NCI-H187 (cell line): ENCODE measurements at regions not wholly inside any gene's neighbourhood (a gene's known extent, or its start where the extent isn't known, plus 50 kb on each side); places are given as distances from the start of the nearest gene placed in this dataset.

Experiments used
- DNase-seq, 2 experiments: peaks; one replicate each; lab custom pipeline; 2025; lab: John Stamatoyannopoulos, UW

DNA sequence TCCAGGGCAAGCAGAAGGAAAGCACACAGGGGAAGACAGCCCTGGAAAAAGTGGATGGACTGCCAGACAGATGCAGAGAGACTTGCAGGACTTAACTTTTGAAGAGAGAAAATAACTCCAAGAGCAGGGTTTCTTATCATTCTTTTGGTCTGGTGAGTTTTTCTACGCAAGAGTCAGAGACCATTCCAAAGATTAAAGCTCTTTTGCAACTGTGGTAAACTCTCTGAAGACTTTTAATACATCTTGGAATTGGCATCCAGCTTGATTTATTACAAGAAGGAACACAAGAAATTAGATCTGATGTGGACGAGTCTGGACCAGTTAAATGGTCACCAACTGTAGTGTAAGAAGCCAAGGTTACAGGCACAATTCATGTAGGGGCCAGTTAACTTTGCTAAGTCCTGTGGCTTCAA is 153.4 kb downstream of the SIPA1L2 start:
- no peak for DNase-seq

DNA sequence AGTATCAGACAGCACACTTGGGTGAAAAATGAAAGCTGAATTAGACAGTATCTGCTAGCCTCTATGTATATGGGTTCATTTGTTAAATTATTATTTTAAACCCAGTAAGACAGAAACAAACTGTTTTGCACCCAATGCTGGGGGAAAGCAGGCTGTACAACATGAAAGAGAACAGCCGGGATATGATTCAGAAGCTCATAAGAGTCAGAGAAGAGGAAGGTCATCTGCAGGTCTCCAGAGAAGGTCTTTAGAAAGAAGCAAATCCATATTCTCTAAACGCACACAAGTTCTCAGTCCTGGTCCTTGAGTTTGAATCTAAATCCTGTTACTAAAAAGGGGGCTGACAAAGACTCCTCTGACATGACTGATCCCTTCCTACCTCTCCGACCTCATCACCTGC is 155.1 kb downstream of the SIPA1L2 start:
- DNase-seq, result no peak

DNA sequence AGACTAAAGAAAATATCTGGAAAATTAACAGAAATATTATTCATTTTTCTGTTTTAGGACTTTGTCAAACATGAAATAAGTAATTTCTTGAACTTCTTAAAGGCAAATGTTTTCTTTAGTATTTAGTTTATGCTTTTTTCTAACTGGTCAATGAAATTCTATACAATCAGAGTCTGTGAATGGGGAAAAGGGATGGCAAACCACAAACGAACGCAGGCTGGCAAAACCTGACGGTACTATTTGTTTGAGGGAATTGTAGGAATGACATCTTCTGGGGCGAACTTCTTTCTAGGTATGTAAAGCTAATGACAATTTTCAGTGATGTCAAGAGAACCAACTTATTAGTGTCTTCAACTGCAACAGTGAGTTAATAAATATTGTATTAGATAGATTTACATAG is 156.0 kb downstream of the SIPA1L2 start:
- DNase-seq, result no peak

DNA sequence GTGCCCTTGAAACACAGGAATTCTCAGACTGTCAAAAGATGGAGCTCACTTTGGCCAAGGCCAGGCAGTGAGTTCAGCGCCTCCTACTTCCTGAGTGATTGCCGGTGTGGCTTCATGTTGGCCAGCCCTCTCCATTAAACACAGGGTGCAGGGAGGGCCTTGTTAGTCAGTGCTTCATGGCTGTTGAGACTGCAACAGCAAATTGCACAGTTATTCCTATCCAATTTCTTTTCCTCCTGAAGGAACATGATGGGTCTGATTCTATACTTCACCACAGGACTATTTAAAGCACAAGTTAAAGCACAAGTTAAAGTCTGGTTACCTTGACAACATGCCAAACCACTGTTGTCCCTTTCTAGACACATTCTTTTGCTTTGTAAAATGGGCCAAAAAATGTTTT is 156.6 kb downstream of the SIPA1L2 start:
- no peak for DNase-seq

DNA sequence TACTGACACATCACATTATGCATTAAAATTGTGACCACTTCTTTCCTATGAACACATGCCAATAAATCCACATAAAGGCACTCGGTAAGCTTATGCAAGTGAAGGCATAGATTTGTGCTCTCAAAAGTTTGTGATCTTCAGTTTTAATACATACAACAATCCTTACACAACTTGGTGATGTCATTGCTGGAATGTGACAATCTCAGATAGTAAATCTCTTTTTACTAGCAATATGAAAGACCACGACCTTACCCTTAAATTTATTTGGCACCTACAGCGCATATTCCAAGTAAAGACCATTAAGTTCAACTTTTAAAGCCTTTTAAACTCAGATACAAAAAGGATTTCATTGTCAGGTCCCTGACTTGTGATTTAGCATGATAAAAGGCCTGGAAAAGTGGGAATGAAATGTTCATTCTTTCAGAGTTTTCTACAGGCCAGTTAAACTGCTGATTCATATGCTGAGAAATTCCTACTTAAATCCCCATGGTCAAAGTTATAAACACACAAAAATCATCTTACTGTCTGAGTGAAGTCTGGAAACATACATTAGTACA is 157.4 kb downstream of the SIPA1L2 start:
- no peak for DNase-seq

DNA sequence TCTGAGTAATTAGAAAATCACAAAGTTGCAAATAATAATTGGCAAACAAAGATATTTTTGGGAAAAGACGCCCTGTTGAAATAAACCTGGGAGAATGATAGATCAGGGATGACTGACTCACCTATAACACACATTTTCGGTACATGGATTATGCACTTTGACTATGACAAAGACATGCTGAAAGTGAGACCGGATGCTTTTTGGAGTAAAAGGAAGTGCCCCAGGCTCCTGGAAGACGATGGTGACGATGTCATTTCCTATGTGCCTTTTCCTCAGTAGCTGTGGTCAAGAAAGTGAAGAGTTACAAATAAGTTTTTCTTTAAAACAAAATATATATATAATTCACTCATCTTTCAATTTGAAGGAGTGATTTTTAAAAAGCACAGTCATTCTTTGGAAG is 158.7 kb downstream of the SIPA1L2 start:
- no peak for DNase-seq

DNA sequence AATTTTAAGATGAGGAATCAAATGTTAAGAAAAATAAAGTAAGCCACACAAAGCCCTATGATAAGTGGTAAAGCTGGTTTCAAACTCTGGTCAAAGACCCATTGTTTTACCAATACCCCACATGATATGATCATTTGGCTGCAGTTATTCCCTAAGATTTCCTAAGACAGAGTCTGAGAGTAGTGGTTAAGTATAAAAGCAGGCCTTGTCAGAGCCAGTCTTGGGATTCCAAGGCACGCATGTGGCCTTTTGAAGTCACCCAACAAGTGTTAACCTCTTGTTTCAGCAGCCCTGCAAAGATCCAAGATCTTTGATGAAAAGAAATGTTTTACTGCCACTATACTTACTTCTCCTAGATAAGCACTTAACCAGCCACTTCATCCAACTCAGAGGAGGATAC is 159.2 kb downstream of the SIPA1L2 start:
- no peak for DNase-seq

DNA sequence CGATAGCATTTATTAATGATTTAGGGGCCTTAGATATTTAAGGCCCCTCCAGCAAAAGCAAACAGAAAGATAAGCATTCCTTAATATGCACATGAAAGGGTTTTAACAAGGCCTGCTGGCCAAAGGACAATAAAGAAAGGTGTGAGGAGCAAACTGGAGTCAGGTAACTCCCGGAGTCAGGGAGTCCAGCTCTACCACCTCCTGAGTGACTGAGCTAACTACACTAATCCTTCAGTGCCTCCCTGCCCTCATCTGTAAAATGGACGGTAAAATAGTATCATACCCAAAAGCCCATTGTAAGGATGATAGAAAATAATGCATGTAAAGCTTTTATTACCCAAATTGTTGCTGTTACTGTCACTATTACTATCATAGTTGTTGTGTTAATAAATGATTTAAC is 161.7 kb downstream of the SIPA1L2 start:
- no peak for DNase-seq

DNA sequence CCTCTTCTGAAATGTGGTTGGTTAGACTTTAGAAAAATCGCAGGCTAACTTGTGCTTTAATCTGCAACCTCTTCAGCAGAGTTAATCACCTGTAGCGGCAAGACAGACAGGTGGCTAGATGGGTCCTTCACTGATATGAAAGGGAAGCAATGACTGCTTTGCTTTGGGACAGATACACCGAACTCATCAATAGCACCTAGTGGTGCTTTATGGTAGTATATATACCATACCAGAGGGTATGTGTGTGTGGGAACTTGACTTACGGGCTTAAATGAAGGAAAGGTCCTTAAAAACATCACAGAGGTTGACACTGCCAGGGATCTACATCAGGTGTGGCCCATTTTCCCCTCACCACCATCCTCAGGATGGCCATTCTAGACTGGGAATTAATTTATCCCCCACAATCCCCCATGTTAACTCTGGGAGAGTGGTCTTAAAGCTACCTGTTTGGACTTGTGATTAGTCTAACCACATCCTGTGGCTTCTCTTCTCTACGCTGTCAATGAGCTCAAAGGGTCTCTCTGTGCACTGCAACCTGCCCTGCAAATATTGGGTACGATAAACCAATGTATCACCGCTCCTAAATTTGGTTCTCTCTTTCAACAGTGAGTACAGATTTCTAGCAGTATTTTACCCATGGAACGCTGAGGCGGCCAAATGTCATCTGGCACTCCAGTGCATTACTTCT is 162.7 kb downstream of the SIPA1L2 start:
- no peak for DNase-seq

DNA sequence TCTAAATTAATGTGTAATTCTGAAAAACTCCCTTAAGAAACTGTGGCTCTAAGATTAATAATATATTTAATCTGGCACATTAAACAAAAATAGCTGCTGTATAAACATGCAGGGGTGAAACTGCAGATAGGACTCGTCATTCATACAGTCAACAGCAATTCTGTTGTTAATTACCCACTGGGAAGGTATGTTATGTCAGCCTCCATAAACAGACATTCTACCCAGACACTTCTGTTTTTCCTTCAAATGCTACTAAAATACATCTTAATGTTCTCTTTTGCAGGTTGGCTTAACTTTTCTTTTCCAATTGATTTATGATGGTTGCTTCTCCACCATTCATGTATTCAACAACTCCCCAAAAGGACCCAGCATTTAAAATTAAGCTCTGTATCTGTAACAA is 165.6 kb downstream of the SIPA1L2 start:
- no peak for DNase-seq

DNA sequence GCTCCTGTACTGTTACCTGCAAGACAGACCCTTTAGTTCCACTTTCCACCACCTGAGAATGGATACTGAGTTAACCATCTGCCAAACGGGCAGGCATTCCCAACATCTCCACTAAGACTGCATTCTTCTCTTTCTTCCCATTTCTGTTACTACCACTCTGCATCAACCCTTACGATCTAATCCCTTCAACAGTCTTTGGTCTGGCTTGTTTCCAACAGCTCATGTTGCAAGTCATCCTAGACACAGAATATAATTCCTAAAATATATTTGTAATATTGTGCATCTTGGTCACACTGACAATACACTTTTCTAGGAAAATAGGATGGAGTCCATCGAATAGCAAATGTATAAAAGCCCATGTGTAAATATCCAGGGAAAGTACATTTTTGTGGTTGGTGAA is 166.7 kb downstream of the SIPA1L2 start:
- DNase-seq, result no peak

DNA sequence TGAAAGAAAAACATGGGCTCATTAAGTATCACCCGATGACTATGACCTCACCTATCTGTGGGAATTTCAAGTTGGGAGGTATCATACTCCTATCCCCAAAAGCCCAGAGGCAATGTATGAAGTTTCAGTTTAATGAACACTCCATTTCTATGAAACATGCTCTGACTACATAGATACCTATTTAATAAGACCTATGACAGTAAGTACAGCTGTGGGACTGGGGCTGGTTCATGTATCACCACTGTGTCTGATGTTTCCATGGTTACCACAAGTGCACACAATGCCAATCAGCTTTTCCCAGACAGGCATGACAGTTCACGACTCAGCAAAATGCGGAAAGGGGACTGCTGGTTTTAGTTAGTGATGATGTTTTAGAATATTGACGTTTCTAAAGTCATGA is 167.7 kb downstream of the SIPA1L2 start:
- DNase-seq, result no peak

DNA sequence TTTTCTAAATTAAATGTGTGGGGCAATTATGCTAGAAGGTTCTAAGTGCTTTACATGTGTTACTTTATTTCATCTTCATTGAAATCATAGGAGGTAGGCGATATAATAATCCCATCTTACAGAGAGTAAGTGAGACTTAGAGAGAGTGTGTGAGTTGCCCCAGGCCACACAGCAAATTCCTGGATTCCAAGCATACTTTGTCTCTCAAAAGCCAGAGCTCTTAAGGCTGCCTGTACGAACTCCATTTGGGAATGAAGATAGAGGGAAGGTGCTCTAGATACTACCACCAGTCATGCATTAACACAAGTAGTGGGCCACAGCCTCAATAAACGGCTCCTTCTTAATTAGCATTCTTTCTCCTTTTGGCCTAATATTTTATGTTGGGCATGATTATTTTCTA is 170.1 kb downstream of the SIPA1L2 start:
- DNase-seq, result no peak

DNA sequence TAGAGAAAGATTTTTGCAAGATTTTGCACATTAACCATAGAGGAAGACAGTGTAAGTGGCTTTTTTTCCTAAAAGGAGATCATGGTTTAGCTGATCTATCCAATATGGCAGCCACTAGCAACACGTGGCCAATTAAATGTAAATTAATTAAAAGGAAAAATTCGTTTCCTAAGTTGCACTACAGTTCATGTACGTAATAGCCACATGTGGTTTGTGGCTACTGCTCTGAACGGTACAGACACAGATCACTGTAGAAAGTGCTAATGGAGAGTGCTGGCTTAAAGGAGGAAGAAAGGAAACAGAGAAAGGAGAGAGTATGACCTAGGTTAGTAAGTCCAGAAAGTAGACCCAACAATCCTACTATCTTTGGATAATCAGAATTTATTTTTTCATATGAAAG is 170.8 kb downstream of the SIPA1L2 start:
- no peak for DNase-seq

DNA sequence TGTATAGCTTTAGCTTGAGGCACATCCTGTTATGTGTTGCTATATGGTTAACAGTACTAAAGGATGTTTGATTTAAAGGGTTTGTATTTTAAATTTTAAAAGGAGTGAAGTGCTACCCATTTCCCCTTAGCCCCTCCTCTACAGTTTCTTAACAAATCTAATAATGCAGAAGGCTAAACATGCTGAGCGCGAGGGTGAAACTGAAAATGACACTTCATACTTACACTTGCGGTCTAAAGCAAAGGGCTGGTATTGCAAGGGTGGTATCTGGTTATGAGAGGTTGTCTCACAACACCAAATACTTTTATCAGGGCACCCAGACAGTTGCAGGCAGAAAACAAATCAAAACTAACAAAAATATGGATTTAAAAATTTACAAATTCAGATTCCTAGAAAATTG is 172.3 kb downstream of the SIPA1L2 start:
- no peak for DNase-seq

DNA sequence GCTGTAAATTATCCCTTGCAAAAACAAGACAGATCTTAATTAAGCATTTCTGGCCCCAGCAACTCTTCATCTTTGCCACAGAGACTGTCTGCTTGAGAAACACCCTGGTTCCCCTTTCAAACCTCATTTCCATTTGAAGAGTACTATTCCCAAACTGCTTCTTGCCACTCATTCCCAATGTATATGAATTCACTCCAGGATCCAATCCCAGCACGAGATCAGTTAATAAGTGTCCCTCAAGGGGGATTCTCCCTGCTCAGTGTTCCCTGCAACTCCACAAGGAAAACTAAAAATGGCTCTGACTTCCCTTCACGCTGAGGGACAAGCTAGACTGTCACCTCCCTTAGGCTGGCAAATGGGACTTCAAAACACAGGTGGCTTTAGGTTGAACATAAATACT is 173.2 kb downstream of the SIPA1L2 start:
- no peak for DNase-seq

DNA sequence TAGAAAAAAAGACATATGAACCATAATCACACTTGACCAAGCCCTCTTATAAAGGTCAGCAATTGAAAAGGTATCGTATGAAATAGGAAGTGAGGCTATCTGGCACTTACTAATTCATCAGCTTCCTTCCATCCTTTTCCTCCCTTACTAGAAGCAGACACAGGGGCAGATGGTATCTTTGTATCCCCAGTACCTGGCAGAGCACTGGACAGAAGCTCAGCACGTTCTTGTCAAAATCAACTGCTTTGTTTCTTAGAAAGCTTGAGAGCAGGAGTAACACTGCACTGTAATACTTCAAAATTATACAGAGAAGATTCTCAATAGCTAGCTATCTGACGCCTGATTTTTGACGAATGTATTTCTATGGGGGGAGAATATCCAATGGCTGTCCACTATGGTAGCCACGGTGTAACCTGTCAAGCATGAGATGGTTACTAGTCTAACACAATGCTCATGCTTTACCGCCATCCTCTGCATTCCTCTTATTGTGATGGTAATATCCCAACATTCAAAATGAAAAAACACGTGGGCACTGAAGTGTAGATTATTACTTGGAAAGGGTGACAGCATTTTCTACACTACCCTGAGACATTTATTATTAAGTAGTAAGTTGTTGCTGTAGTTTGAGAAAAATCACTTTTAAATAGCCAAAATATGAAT is 175.6 kb downstream of the SIPA1L2 start:
- no peak for DNase-seq

DNA sequence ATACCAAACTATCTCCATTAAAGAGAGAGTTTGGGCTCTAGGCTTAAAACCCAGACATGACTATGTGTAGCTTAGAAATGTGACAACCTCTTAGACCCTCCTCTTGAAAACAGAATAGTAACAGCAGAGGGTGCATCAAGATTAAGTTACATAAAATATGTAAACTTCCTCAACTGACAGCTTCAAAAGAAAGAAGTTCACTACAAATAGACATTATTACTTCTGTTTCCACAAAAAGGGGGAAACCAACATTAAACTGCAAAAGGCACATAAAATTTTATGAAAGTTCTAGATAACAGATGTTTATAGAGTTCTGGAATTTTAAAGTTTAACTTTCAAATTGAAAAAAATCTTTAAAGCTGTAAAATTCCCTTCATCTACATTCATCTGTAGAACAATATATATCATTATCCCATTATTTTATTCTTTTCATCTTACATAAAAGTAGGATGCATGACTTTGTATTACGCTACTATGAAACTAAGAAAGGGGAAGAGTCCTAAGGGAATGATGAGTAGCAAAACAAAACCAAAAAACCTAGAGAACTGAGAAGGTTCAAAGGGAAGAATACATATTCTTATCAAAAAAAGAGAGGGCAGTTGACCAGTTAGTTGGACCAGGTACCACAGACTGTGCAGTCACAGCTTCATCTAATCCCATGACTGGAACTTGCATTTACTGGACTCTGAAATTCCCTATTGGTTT is 177.0 kb downstream of the SIPA1L2 start:
- no peak for DNase-seq

DNA sequence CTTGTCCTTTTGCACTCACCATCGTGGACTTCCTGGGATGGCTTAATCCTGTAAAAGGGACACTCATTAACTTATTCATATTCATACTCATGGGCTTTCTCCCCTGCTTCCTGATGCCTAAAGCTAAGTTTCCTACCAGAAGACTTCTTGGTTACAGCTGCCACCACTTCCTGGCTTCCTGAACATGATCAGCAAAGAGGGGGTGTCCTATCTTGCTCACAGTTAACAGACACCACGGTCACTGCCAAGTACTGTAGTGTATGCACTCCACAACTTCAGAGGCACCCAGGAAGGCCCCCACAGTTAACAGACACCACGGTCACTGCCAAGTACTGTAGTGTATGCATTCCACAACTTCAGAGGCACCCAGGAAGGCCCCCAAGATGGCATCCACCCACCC is 177.8 kb downstream of the SIPA1L2 start:
- DNase-seq, result no peak

DNA sequence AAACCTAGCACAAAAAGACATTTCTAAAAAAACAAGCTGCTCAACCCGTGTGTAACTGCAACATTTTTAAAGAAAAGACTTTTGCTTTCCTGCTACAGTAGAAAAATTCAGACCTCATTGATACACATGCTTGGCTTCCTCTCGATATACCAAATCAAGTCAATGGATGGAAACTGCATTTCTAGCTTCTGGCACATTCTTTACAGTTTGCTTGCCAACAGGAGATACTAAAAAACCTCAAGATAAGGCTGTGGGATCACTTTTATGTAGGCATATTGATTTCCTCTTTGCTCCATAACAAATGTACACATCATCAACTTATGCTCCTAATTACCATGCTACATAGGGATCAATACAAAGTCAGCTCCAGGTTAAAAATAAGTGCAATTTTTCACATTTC is 178.4 kb downstream of the SIPA1L2 start:
- no peak for DNase-seq

DNA sequence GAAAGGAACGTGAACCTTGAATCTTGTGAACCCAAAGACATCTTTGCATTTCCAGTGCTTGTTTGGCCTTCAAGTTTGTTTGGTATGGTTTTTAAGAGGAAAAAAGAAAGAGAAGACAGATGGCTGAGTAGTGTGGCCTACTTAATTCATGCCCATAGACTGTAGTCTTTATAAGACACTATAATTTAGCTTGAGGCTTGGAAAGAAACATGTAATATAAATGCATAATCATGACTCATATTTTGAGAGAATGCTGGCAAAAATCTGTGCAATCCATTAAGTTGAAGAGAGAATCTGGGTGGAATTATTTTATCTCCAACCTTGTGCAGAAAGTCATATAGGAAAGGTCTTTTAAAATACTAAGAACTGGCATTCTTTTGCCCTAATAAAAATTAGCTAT is 179.3 kb downstream of the SIPA1L2 start:
- no peak for DNase-seq

DNA sequence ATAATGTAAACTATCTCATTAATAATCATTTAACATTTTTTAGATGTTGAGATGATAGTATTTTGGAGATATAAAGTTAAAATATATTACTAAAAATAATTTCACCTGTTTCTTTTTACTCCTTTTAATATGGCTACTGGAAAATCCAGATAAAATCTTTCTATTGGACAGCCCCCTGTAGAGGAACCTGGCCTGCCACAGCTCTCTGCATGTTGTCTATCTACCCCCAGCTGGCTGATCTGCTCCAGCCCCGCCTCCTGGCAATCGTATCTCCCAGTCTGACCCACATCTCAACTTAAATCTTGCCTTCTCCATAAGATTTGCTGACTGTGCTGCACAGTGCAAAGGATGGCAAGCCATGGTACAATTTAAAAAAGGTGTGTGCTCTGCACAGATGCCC is 182.8 kb downstream of the SIPA1L2 start:
- DNase-seq, result no peak
